GM21447 (cell line): ENCODE measurements at regions not wholly inside any gene's neighbourhood (a gene's known extent, or its start where the extent isn't known, plus 50 kb on each side); places are given as distances from the start of the nearest gene placed in this dataset.
"Not testable (repeated sequence)": the region's sequence is repeated elsewhere in the genome, so short reads cannot be mapped to it uniquely, and the experiment has no call there.

Experiments used
- ATAC-seq: cut with Tn5 transposase; IDR thresholded peaks from one replicate; pipeline ENCODE4 v1.9.1; 2021; ENCODE audit not compliant: unreplicated experiment

DNA sequence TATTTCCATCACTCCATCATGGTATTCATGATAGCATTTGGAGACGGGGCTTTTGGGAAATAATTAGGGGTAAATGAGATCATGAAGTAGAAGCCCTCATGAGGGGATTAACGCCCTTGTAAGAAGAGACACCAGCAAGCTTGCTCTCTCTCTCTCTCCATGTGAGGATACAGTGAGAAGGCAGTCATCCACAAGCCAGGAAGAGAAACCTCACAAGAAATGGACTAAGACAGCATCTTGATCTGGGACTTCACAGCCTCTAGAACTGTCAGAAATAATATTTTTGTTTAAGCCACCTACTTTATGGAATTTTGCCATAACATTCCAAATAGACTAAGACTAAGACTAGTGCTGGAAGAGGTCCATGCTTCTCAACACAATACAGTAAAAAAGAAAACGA lies 464.6 kb upstream of the GCFC2 start:
- ATAC-seq, result no peak

DNA sequence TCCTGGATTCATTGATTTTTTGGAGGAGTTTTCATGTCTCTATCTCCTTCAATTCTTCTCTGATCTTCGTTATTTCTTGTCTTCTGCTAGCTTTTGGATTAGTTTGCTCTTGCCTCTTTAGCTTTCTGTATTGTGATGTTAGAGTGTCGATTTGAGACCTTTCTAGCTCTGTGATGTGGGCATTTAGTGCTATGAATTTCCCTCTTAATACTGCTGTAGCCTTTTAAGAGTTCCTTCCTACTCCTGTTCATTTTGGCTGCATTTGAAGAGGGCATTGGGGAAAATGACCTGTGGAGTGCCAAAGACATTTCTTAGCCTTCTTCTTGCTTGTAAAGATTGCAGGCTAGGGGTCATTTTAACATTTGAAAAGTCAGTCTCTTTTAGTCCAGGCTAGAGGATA lies 463.8 kb upstream of the GCFC2 start:
- ATAC-seq, result no peak

- not testable (repeated sequence) for ATAC-seq
Observed at GRCh38 chr2:76173206-76173605, 462.5 kb upstream of the GCFC2 start.

DNA sequence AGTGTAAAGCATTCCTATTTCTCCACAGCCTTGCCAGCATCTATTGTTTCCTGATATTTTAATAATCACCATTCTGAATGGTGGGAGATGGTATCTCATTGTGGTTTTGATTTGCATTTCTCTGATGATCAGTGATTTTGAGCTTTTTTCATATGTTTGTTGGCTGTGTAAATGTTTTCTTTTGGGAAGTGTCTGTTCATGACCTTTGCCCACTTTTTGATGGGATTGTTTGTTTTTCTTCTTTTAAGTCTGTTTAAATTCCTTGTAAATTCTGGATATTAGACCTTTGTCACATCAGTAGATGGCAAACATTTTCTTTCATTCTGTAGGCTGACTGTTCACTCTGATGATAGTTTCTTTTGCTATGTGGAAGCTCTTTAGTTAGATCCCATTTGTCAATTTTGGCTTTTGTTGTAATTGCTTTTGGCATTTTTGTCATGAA lies 461.5 kb upstream of the GCFC2 start:
- ATAC-seq, result not testable (repeated sequence)

DNA sequence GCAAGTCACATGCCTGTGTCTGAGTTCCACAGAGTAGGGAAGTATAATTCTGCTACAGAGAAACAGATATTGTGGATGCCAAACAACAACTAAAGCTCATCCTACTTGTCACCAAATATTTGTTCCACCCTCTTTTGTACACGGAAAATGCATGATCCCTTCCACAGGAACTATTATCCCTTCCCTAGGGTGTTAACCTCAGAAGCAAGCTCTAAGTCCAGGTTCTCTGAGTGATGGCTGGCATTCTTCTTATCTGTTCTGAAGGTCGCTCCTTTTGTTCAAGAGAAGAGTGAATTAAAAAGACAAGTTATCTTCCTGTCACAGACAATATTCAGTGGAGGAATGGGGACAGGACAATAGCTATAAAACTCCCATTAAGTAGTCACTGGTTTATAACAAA lies 460.1 kb upstream of the GCFC2 start:
- no peak for ATAC-seq

- ATAC-seq, result no peak
Observed at GRCh38 chr2:76170009-76170384, 459.3 kb upstream of the GCFC2 start.

DNA sequence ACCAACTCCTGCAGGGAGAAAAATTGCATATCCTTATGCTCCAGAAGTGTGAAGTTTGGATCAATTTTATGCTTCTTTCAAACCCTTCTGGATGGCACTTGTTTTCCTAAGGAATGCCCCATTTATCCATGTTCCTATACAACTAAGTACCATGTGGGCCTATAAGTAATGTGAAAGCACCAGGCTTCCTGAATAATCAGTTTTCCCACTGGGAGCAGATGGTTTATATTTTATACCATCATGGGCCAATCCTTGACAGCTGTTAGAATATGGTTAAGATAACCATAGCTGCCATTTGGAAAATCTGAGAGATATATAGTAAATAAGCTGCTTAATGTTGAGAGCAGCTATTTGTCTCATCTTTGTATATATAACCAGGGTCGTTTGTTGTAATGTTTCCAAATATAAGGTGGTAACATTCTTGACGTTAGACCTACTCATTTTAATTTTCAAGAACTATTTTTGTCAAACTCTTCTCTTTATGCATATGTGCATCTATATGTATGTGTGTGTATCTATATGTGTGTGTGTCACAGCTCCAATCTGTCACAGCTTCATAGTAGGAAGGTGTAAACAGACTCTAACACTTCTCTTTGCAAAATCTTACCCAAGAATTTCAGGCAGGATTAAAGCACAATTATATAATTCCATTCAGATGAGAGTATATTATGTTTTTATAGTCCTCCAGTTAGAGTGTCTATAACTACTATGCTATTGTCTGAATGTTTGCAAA lies 458.7 kb upstream of the GCFC2 start:
- ATAC-seq, result no peak

- ATAC-seq, result no peak
Observed at GRCh38 chr2:76163860-76164259, 453.1 kb upstream of the GCFC2 start.

DNA sequence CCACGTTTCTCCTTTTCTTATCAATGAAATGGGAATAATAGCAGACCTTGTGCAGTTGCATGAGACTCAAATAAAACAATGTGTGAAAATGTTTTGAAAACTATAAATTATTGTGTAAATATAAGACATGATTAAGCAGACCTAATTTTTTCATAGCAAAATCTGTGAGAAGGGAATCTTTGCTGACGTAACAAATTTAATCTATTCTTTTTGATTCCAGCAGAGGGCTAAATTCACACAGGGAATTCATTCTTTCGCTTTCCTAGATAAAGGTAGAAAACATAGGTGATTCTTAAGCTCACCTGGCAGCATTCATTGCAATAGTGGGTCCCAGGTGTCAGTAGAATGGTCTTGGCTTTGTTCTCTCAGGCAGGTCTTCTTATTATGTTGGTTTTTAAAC lies 450.0 kb upstream of the GCFC2 start:
- ATAC-seq, result no peak

DNA sequence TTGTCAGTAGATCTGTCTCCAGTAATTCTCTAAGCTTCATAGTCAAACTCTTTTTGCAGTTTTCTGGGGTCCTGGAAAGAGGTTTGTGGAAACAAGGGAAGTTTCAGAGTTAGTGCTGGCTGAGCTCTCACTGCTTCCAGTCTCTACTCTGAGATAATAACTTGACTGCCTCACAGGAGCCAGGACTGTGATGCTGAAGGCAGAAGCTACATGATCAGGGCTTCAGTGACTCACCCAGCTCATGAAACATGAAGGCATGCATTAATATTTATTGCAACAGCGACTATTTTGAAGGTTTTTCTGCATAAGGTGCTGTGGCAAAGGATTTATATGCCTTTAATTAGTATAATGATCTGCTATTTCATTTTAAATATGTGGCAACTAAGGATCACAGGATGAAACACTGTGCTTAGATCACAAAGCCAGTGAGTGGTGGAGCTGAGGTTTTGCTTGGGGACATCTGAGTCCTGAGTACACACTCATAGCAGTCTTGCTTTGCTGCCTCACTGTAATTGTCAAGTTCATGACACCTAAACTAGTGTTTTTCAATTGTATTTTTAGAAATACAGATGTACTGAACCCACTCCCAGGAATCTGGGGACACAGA lies 448.4 kb upstream of the GCFC2 start:
- no peak for ATAC-seq

- ATAC-seq, result no peak
Observed at GRCh38 chr2:76157531-76157930, 446.8 kb upstream of the GCFC2 start.

DNA sequence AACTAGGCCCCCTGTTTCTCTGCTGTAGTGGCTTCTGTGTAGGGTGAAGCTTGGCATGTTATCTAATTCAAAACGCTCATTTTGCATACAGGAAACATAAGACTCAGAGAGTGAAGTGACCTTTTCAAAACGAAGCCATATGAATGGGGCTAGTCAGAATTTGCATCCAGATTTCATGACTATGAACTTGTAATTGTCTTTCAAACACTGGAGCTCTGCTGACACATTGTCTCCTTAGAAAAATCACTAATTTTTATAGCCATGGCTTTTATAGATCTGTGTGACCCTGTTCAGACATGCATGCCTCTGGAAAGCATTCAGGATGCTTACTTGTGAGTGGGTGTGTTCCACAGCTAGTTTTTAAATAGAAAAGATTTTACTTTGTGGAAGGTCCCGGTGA lies 444.3 kb upstream of the GCFC2 start:
- ATAC-seq, result no peak

- no peak for ATAC-seq
Observed at GRCh38 chr2:76149846-76150245, 439.1 kb upstream of the GCFC2 start.

DNA sequence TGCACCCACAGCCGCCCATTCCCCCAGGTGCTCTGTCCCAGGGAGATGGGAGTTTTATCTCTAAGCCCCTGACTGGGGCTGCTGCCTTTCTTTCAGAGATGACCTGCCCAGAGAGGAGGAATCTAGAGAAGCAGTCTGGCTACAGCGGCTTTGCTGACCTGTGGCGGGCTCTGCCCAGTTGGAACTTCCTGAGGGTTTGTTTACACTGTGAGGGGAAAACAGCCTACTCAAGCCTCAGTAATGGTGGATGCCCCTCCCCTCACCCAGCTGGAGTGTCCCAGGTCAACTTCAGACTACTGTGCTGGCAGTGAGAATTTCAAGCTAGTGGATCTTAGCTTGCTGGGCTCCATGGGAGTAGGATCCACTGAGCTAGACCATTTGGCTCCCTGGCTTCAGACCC lies 428.6 kb upstream of the GCFC2 start:
- ATAC-seq, result not testable (repeated sequence)

DNA sequence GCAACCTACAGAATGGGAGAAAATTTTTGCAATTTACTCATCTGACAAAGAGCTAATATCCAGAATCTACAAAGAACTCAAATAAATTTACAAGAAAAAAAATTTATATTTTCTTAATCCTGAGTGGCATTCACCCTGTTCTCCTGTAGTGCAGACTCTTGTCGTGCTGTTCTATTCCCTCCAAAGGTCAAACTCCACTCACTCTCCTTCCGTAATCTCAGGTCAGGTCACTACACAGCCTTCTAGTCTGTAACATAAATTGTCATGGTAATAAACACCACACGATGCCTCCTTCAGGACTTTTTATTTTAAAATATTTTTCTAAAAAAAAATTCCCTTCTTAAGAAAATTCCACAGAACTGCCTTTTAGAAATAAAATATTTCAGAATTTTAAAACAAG lies 417.9 kb upstream of the GCFC2 start:
- no peak for ATAC-seq

- ATAC-seq, result no peak
Observed at GRCh38 chr2:76120176-76120575, 409.5 kb upstream of the GCFC2 start.

DNA sequence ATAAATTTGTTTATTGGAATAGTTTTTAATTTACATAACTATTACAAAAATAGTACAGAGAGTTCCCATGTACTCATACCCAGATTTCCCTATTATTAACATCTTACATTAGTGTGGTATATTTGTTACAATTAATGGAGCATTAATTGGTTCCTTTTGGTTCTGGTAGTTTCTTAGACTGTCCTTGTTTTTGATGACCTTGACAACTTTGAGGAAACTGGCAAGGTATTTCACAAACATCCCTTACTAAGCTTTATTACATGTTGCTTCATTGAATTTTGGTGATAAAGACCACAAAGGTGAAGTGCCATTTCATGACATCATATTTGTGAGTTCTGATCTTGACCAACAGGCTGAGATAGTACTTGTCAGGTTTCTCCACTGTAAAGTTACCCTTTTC lies 379.0 kb upstream of the GCFC2 start:
- no peak for ATAC-seq

DNA sequence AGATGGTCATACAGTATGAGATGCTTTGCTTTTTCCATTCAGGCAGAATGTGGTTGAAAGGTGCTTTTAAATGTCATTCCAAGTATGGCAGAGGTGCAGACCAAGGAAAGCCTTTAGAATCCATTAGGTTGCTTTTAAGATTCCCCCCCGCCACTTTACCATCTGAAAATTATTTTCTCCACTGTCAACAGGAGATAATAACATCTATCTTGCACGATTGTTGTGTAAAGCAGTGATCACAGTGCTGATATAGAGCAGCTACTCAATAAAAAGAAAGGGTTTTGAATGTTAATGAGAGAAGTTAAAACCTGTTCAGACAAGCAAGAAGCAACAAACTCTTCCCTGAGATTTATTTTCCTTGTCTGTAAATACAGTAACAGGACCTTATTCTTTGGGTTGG lies 372.5 kb upstream of the GCFC2 start:
- no peak for ATAC-seq

DNA sequence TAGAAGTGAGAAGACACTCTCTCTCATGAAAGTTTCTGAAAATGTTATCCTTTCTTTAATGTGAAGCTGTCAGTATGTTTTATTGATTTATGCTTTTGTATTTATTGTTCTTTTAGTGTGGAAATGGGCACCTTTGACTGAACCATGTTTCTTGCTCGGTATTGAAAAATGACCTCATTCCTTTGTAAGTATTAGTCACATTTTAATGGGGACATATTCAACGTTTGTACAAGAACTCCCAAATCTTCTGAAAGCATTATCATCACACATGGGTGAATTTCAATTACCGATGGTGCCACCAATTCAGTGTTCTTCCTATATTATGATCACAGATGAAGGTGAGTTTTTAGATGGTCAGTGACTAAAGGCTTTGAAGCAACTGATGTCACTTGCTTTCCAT lies 371.8 kb upstream of the GCFC2 start:
- ATAC-seq, result no peak

DNA sequence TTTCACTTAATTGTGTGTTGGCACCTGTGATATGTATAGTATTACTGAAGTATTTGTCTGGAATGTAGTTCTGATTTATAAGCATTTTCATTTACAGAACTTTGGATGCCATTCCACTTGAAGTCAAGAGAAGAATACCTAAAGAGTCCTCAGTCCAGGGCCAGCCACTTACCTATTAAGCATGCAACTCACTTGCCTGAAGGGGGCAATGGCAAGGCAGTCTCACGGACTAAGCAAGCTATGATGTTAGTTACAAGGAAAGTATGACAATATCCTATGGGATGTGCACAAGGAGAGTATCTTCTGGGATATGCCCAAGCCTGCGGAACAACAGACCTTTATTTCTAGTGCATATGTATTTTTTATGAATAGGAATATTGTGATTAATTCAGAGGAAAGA lies 369.4 kb upstream of the GCFC2 start:
- no peak for ATAC-seq

GRCh38 chr2:76075126-76075525 lies 364.4 kb upstream of the GCFC2 start:
- no peak for ATAC-seq

DNA sequence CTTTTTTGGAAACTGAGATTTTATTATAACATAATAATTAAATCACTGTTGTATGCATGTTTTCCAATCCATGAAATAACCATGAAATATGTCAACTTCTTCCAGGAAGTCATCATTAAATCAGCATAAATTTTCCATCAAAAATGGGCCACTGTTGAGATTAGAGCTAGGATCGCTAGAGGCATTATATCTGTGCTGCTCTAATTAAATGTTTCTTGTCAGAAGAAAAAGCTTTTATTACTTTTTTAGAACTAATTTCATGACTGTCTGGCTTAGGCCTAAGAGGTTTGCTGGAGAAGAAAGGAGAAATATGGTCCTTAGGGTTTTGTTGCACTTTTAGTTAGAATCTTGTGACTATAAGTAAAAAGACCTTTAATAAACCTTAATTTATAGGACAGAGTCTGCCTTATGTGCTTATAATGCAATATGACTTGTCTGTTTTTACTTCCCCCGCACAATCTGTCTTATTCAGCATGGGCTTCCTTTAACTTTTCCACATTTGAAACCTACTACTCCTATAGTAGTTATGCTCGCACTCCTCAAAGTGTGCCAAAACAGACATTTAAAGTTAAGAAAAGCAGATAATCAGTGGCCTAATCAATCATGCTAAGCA lies 363.4 kb upstream of the GCFC2 start:
- no peak for ATAC-seq

GRCh38 chr2:76050196-76050595 lies 339.5 kb upstream of the GCFC2 start:
- no peak for ATAC-seq
